OCI-LY7 (cell line): ENCODE measurements at regions not wholly inside any gene's neighbourhood (a gene's known extent, or its start where the extent isn't known, plus 50 kb on each side); places are given as distances from the start of the nearest gene placed in this dataset.
"Not testable (repeated sequence)": the region's sequence is repeated elsewhere in the genome, so short reads cannot be mapped to it uniquely, and the experiment has no call there.

Source experiments
- BruUV-seq: library from RNA; stranded (reverse); fragments of 400-500 nt; replicated peaks from 2 replicates; lab custom pipeline; 2021; lab: Mats Ljungman, UMichigan
- CTCF ChIA-PET: fragments of 300-600 bp; sonication (Branson Sonifier 250); formaldehyde crosslinking; loops from one replicate; lab custom pipeline; 2022; ENCODE audit warnings: antibody characterized with exemption; ENCODE audit not compliant: unreplicated experiment; lab: Charles Lee
- POLR2A ChIA-PET: fragments of 300-600 bp; sonication (Branson Sonifier 250); formaldehyde crosslinking; loops from one replicate; lab custom pipeline; 2022; ENCODE audit warnings: antibody characterized with exemption; lab: Charles Lee
- DNase-seq: peaks from one replicate; pipeline ENCODE4 v3.0.0-alpha.2; 2015; ENCODE audit warnings: low spot score
- H2AFZ ChIP-seq: fragments of 200-600 bp; sonication (generic), shearing (Covaris generic); 2 replicates; pipeline ENCODE4 v1.6.1; 2014; ENCODE audit warnings: mild to moderate bottlenecking, antibody characterized with exemption, low read length, moderate library complexity
- H3K27ac ChIP-seq: fragments of 200-600 bp; sonication (generic); 2 replicates; pipeline ENCODE4 v1.5.1; 2014; ENCODE audit warnings: mixed run types, low read depth, mild to moderate bottlenecking, moderate library complexity, low read length, inconsistent platforms; ENCODE audit not compliant: poor library complexity, severe bottlenecking
- H3K36me3 ChIP-seq: fragments of 200-600 bp; sonication (generic); 2 replicates; pipeline ENCODE4 v1.6.1; 2014; ENCODE audit warnings: mild to moderate bottlenecking, antibody characterized with exemption, low read length, moderate library complexity, mixed read lengths; ENCODE audit not compliant: insufficient read depth
- H3K4me1 ChIP-seq: fragments of 200-600 bp; sonication (generic); 2 replicates; pipeline ENCODE4 v1.5.1; 2014; ENCODE audit warnings: mild to moderate bottlenecking, low read length; ENCODE audit not compliant: insufficient read depth, poor library complexity, severe bottlenecking
- H3K4me2 ChIP-seq: fragments of 200-600 bp; sonication (generic); 2 replicates; pipeline ENCODE4 v1.6.1; 2014; ENCODE audit warnings: mild to moderate bottlenecking, low read length
- H3K4me3 ChIP-seq: fragments of 200-600 bp; sonication (generic); 2 replicates; pipeline ENCODE4 v1.5.1; 2014; ENCODE audit warnings: mild to moderate bottlenecking, low read depth, low read length; ENCODE audit not compliant: poor library complexity, severe bottlenecking
- H3K79me2 ChIP-seq: fragments of 200-600 bp; sonication (generic); 2 replicates; pipeline ENCODE4 v1.6.1; 2016; ENCODE audit warnings: low read depth, mild to moderate bottlenecking, low read length, moderate library complexity, mixed read lengths; ENCODE audit not compliant: insufficient read depth
- H3K9me2 ChIP-seq: fragments of 200-600 bp; sonication (generic); 2 replicates; pipeline ENCODE4 v1.6.1; 2016; ENCODE audit warnings: mild to moderate bottlenecking, low read length, mixed read lengths; ENCODE audit not compliant: insufficient read depth
- H3K9me3 ChIP-seq: fragments of 200-600 bp; sonication (generic); 2 replicates; pipeline ENCODE4 v1.6.1; 2014; ENCODE audit warnings: mild to moderate bottlenecking, mixed run types, low read length, mixed read lengths
- H4K20me1 ChIP-seq: fragments of 200-600 bp; sonication (generic); 2 replicates; pipeline ENCODE4 v1.6.1; 2014; ENCODE audit warnings: mild to moderate bottlenecking, antibody characterized with exemption, low read length, moderate library complexity, mixed read lengths; ENCODE audit not compliant: insufficient read depth
- EZH2phosphoT487 ChIP-seq: fragments of 200-600 bp; sonication (generic); IDR thresholded peaks from 2 replicates; pipeline ENCODE4 v1.6.1; 2018; ENCODE audit warnings: low read depth, borderline replicate concordance, mild to moderate bottlenecking, mixed run types, antibody characterized with exemption, low read length, moderate library complexity, mixed read lengths
- intact Hi-C: fragments of 100-400 bp; cut with micrococcal nuclease; formaldehyde crosslinking; loops from one replicate; pipeline ENCODE4 v1.10.0; 2022; ENCODE audit not compliant: unreplicated experiment
- TF ChIP-seq, protein P1 (sequence below): fragments of 200-600 bp; sonication (generic); conservative IDR thresholded peaks from 2 replicates; pipeline ENCODE4 v1.5.1; 2014; ENCODE audit warnings: mild to moderate bottlenecking, antibody characterized with exemption, low read length, moderate library complexity, mixed read lengths

GRCh38 chr20:48019940-48020339 lies 234.7 kb upstream of the SULF2 start:
- Histone ChIP-seq H3K79me2 (no peaks in the 10 kb centered on the region), H4K20me1 (no peaks in the 10 kb centered on the region), H3K9me2 (no peaks in the 10 kb centered on the region), H3K4me2 (no peak overlapping the region), H3K9me3 (peaks cover 22% of the 10 kb centered on the region; the same call in 1 of the 2 replicates), H3K27ac (no peak overlapping the region), H3K4me1 (peaks cover 19% of the 10 kb centered on the region), H3K36me3 (no peaks in the 10 kb centered on the region; the same call in 1 of the 2 replicates), H3K4me3 (no peak overlapping the region), H2AFZ (no peak overlapping the region)
- ChIA-PET POLR2A (interaction anchor here (0.6 kb wide), 2 partner anchors 13 to 43 kb away, joined by 3 to 4 read pairs; no protein-coding TSS in a partner anchor), CTCF (interaction anchor here (1.0 kb wide), 1 partner anchor 11 kb away, joined by 3 read pairs; no protein-coding TSS in a partner anchor)
- TF ChIP-seq EZH2phosphoT487 = no peak
- TF ChIP-seq, protein P1, sequence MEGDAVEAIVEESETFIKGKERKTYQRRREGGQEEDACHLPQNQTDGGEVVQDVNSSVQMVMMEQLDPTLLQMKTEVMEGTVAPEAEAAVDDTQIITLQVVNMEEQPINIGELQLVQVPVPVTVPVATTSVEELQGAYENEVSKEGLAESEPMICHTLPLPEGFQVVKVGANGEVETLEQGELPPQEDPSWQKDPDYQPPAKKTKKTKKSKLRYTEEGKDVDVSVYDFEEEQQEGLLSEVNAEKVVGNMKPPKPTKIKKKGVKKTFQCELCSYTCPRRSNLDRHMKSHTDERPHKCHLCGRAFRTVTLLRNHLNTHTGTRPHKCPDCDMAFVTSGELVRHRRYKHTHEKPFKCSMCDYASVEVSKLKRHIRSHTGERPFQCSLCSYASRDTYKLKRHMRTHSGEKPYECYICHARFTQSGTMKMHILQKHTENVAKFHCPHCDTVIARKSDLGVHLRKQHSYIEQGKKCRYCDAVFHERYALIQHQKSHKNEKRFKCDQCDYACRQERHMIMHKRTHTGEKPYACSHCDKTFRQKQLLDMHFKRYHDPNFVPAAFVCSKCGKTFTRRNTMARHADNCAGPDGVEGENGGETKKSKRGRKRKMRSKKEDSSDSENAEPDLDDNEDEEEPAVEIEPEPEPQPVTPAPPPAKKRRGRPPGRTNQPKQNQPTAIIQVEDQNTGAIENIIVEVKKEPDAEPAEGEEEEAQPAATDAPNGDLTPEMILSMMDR = no peak
- BruUV-seq = no TSS peak
- DNase-seq = no peak
- intact Hi-C loops = no loop called here

- no peaks in the 10 kb centered on the region for H3K9me2 ChIP-seq
- DNase-seq = no peak
- H3K27ac ChIP-seq = no peak overlapping the region
- intact Hi-C loops = no loop called here
- no TSS peak for BruUV-seq
- no peaks in the 10 kb centered on the region for H3K79me2 ChIP-seq
- TF ChIP-seq, protein P1 = no peak
- TF ChIP-seq EZH2phosphoT487 = no peak
- ChIA-PET CTCF (interaction anchor here (1.0 kb wide), 1 partner anchor 11 kb away, joined by 3 read pairs; no protein-coding TSS in a partner anchor), POLR2A (interaction anchor here (0.6 kb wide), 2 partner anchors 12 to 43 kb away, joined by 3 to 4 read pairs; no protein-coding TSS in a partner anchor)
- peaks cover 17% of the 10 kb centered on the region for H3K4me1 ChIP-seq
- no peak overlapping the region for H3K4me3 ChIP-seq
- no peaks in the 10 kb centered on the region for H4K20me1 ChIP-seq
- no peaks in the 10 kb centered on the region; the same call in 1 of the 2 replicates for H3K36me3 ChIP-seq
- H2AFZ ChIP-seq = no peak overlapping the region
- peaks cover 22% of the 10 kb centered on the region; the same call in 1 of the 2 replicates for H3K9me3 ChIP-seq
- no peak overlapping the region for H3K4me2 ChIP-seq
These were observed 234.2 kb upstream of the SULF2 start for GRCh38 chr20:48019496-48019895.

- Histone ChIP-seq H3K4me1 (peaks cover 10% of the 10 kb centered on the region), H3K9me3 (peaks cover 22% of the 10 kb centered on the region; the same call in 1 of the 2 replicates)
- POLR2A ChIA-PET, H3K4me3 ChIP-seq, H3K27ac ChIP-seq, BruUV-seq, H3K36me3 ChIP-seq, intact Hi-C loops, DNase-seq, H2AFZ ChIP-seq, H4K20me1 ChIP-seq, H3K4me2 ChIP-seq, H3K9me2 ChIP-seq, H3K79me2 ChIP-seq: not testable (repeated sequence)
- CTCF ChIA-PET = interaction anchor here (1.0 kb wide), 1 partner anchor 12 kb away, joined by 3 read pairs; no protein-coding TSS in a partner anchor
These were observed 233.6 kb upstream of the SULF2 start for GRCh38 chr20:48018851-48019250.
